ENCODE measurements at regions not wholly inside any gene's neighbourhood (a gene's known extent, or its start where the extent isn't known, plus 50 kb on each side); places are given as distances from the start of the nearest gene placed in this dataset.

- TF ChIP-seq, protein P1, sequence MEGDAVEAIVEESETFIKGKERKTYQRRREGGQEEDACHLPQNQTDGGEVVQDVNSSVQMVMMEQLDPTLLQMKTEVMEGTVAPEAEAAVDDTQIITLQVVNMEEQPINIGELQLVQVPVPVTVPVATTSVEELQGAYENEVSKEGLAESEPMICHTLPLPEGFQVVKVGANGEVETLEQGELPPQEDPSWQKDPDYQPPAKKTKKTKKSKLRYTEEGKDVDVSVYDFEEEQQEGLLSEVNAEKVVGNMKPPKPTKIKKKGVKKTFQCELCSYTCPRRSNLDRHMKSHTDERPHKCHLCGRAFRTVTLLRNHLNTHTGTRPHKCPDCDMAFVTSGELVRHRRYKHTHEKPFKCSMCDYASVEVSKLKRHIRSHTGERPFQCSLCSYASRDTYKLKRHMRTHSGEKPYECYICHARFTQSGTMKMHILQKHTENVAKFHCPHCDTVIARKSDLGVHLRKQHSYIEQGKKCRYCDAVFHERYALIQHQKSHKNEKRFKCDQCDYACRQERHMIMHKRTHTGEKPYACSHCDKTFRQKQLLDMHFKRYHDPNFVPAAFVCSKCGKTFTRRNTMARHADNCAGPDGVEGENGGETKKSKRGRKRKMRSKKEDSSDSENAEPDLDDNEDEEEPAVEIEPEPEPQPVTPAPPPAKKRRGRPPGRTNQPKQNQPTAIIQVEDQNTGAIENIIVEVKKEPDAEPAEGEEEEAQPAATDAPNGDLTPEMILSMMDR (conservative IDR thresholded peaks at IDR 0.05), result no peak
- no peak for TF ChIP-seq ZFX (IDR thresholded peaks at IDR 0.05)
Measured at GRCh38 chr13:82344867-82345266, 1537.4 kb downstream of the SLITRK1 start.
